Right lobe of liver (tissue), 6 donors: ENCODE measurements at regions not wholly inside any gene's neighbourhood (a gene's known extent, or its start where the extent isn't known, plus 50 kb on each side); places are given as distances from the start of the nearest gene placed in this dataset.

Experiments
- ATAC-seq, 4 donors: fragments of 200-7000 bp; cut with Tn5 transposase; one replicate each; pipeline ENCODE4 v1.9.1; 2020; ENCODE audit warnings: mild to moderate bottlenecking in 4 of 4, moderate library complexity in 4 of 4
- DNase-seq, 3 donors: peaks; one replicate each; pipeline ENCODE4 v3.0.0-alpha.2; 2020
- H3K27ac ChIP-seq, 3 donors: fragments of 200-600 bp; one replicate each; pipeline ENCODE4 v1.8.0; 2022
- H3K27me3 ChIP-seq, 2 donors: fragments of 200-600 bp; one replicate each; pipeline ENCODE4 v1.8.0; 2022
- H3K36me3 ChIP-seq, 4 donors: fragments of 200-600 bp; sonication (generic) in 1 of 4; one replicate each; pipeline versions ENCODE4 v1.5.1 to v1.8.0; 2017 to 2022; ENCODE audit warnings: control low read depth in 1 of 4
- H3K4me1 ChIP-seq, 4 donors: fragments of 200-600 bp; sonication (generic) in 1 of 4; one replicate each; pipeline versions ENCODE4 v1.5.1 to v1.8.0; 2017 to 2022; ENCODE audit warnings: control low read depth in 1 of 4
- H3K4me3 ChIP-seq, 3 donors: fragments of 200-600 bp; one replicate each; pipeline ENCODE4 v1.8.0; 2022
- H3K9me3 ChIP-seq, 4 donors: fragments of 200-600 bp; sonication (generic) in 1 of 4; one replicate each; pipeline versions ENCODE4 v1.5.1 to v1.8.0; 2017 to 2022; ENCODE audit warnings: control low read depth in 1 of 4
- POLR2A ChIP-seq: fragments of 450-650 bp; IDR thresholded peaks from one replicate; pipeline ENCODE4 v1.6.1; 2017; ENCODE audit warnings: antibody characterized with exemption, mild to moderate bottlenecking
- WGBS: methylation state at CpG from one replicate; pipeline ENCODE4 v1.1.6; 2018; ENCODE audit warnings: low coverage, low lambda C conversion rate; ENCODE audit not compliant: insufficient coverage; ENCODE audit errors: missing lambda C conversion rate; 5-methylcytosine and 5-hydroxymethylcytosine counted together
- intact Hi-C, 2 donors: fragments of 100-400 bp; cut with DNase I; formaldehyde crosslinking; loops; one replicate each; pipeline versions ENCODE4 v1.11.2 to v1.14.1; 2022
- TF ChIP-seq, protein P1 (sequence below), 4 donors: fragments of 200-600 bp in 3 of 4; fragments of 450-650 bp in 1 of 4; IDR thresholded peaks; one replicate each; pipeline versions ENCODE4 v1.5.1 to v1.8.0; 2016 to 2022; ENCODE audit warnings: antibody characterized with exemption in 4 of 4, mild to moderate bottlenecking in 2 of 4
- donor health status: DM: no; HTN: yes; CAD: no.
- donor health status: DM: no; HTN: no; CAD: no.
- donor health status: DM: no; HTN: no; CAD: no.
- donor health status: DM: no; HTN: yes; CAD: no.
- donor health status: DM: no; HTN: yes; CAD: no.

- ATAC-seq (no peak), DNase-seq (no peak)
- Histone ChIP-seq H3K9me3 (no peaks in the 10 kb centered on the region), H3K4me3 (no peak overlapping the region), H3K27ac (no peak overlapping the region), H3K36me3 (no peaks in the 10 kb centered on the region), H3K27me3 (no peaks in the 10 kb centered on the region), H3K4me1 (no peaks in the 10 kb centered on the region)
- intact Hi-C loops, result no loop called here
- no peak for TF ChIP-seq POLR2A
- TF ChIP-seq, protein P1, sequence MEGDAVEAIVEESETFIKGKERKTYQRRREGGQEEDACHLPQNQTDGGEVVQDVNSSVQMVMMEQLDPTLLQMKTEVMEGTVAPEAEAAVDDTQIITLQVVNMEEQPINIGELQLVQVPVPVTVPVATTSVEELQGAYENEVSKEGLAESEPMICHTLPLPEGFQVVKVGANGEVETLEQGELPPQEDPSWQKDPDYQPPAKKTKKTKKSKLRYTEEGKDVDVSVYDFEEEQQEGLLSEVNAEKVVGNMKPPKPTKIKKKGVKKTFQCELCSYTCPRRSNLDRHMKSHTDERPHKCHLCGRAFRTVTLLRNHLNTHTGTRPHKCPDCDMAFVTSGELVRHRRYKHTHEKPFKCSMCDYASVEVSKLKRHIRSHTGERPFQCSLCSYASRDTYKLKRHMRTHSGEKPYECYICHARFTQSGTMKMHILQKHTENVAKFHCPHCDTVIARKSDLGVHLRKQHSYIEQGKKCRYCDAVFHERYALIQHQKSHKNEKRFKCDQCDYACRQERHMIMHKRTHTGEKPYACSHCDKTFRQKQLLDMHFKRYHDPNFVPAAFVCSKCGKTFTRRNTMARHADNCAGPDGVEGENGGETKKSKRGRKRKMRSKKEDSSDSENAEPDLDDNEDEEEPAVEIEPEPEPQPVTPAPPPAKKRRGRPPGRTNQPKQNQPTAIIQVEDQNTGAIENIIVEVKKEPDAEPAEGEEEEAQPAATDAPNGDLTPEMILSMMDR (IDR thresholded peaks at IDR 0.05), result no peak
- 88% methylated on average over 1 of the region's 2 CpGs for WGBS
Measured at GRCh38 chr10:21161647-21162046, 264.5 kb upstream of the NEBL start.

DNA sequence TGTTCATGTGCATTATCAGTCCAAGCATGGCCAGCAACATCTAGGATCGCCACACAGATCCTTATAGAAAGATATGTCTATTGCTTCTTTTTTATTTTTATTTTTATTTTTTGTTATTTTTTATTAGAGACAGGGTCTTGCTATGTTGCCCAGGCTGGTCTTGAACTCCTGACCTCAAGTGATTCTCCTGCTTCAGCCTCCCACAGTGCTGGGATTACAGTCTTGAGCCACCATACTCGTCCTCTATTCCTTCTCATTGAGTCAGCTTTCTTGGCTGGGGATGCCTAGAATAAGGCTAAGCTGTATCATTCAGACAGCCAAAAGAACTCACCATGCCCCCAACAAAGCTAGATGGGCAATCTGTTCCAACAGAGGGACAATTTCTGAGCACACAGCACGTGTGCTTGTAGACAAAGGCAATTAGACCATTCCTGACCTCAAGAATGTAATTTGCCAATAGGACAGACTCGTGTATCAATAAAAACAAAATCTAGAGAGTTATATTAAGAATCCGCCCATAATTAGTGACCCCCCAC lies 264.0 kb upstream of the NEBL start:
- H3K27ac ChIP-seq, result no peak overlapping the region
- DNase-seq (no peak), ATAC-seq (no peak)
- WGBS, result 51% methylated on average over 5 of the region's 5 CpGs
- H3K27me3 ChIP-seq, result no peaks in the 10 kb centered on the region
- no peak overlapping the region for H3K4me3 ChIP-seq
- no peaks in the 10 kb centered on the region for H3K36me3 ChIP-seq
- H3K4me1 ChIP-seq, result no peaks in the 10 kb centered on the region
- no peaks in the 10 kb centered on the region for H3K9me3 ChIP-seq
- intact Hi-C loops, result no loop called here
- no peak for TF ChIP-seq POLR2A
- TF ChIP-seq, protein P1 (IDR thresholded peaks at IDR 0.05), result no peak

DNA sequence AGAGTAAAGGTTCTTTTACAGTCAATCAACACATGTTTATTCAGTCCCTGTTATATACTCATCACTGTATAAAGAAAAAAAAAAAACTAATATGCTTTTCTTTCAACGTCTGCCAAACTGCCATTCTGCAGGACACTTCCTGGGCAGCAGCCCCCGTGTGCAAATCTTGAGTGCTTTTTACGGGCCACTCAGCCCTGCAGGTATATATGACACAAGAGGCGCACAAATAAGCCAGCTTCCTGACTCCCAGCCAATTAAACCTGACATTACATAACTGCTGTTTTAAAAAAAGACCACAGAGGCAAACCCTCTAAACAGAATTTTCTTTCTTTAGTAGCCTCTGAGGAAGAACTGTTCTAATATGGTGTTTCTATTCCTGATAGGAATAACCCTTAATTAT lies 263.0 kb upstream of the NEBL start:
- 52% methylated on average over 4 of the region's 4 CpGs for WGBS
- Histone ChIP-seq H3K9me3 (no peaks in the 10 kb centered on the region), H3K4me1 (no peaks in the 10 kb centered on the region), H3K27me3 (no peaks in the 10 kb centered on the region), H3K36me3 (no peaks in the 10 kb centered on the region), H3K4me3 (no peak overlapping the region), H3K27ac (no peak overlapping the region)
- ATAC-seq, result no peak
- intact Hi-C loops, result no loop called here
- TF ChIP-seq, protein P1 (IDR thresholded peaks at IDR 0.05), result no peak
- TF ChIP-seq POLR2A, result no peak
- no peak for DNase-seq

- H3K4me3 ChIP-seq, result no peak overlapping the region
- no peaks in the 10 kb centered on the region for H3K9me3 ChIP-seq
- H3K27me3 ChIP-seq, result no peaks in the 10 kb centered on the region
- WGBS, result 65% methylated on average over 4 of the region's 4 CpGs
- no peaks in the 10 kb centered on the region for H3K4me1 ChIP-seq
- ATAC-seq, result no peak
- TF ChIP-seq, protein P1 (IDR thresholded peaks at IDR 0.05), result no peak
- TF ChIP-seq POLR2A, result no peak
- H3K27ac ChIP-seq, result no peak overlapping the region
- H3K36me3 ChIP-seq, result no peaks in the 10 kb centered on the region
- intact Hi-C loops, result no loop called here
- DNase-seq, result no peak
Measured at GRCh38 chr10:21159669-21160068, 262.6 kb upstream of the NEBL start.

DNA sequence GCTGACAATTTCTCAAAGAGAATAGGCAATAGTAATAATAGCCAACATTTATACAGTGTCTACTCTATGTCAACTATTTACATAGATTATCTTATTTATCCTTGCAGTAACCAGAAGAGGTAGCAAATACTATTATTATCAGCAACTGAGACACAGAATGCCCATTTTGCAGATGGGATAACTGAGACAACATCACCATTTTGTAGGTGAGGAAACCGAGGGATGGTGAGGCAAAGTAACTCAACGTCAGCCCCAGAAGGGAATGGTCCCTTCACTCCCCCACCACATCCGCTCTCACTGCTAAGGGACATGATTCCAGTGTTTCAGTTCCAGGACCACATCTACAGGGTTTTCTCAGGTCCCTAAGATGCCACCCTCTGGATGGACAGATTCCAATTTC lies 261.2 kb upstream of the NEBL start:
- TF ChIP-seq POLR2A, result no peak
- Histone ChIP-seq H3K36me3 (no peaks in the 10 kb centered on the region), H3K27me3 (no peaks in the 10 kb centered on the region), H3K4me1 (no peaks in the 10 kb centered on the region), H3K9me3 (no peaks in the 10 kb centered on the region), H3K4me3 (no peak overlapping the region), H3K27ac (no peak overlapping the region)
- ATAC-seq, result no peak
- 61% methylated on average over 3 of the region's 3 CpGs for WGBS
- intact Hi-C loops, result no loop called here
- no peak for DNase-seq
